C4-2B (cell line): ENCODE measurements at regions not wholly inside any gene's neighbourhood (a gene's known extent, or its start where the extent isn't known, plus 50 kb on each side); places are given as distances from the start of the nearest gene placed in this dataset.

Source experiments
- CTCF ChIP-seq: fragments of 450-650 bp; conservative IDR thresholded peaks from 2 replicates; pipeline ENCODE4 v1.5.1; 2017; ENCODE audit warnings: mild to moderate bottlenecking
- ZFX ChIP-seq: fragments of 450-650 bp; IDR thresholded peaks from 2 replicates; pipeline ENCODE4 v1.6.1; 2017

- no peak for TF ChIP-seq CTCF
- no peak for TF ChIP-seq ZFX
These were observed 223.2 kb upstream of the SOX5 start for GRCh38 chr12:24172773-24173066.
